ENCODE measurements at regions not wholly inside any gene's neighbourhood (a gene's known extent, or its start where the extent isn't known, plus 50 kb on each side); places are given as distances from the start of the nearest gene placed in this dataset.
A peak's percentile ranks its signal among the peaks of the same experiment; 100 is the strongest.

GRCh38 chr2:181770150-181770549 is 89.8 kb upstream of the NEUROD1 start:
- no peak for DNase-seq (ENCODE audit: low spot score)

- DNase-seq (ENCODE audit: low spot score) = no peak
Measured at GRCh38 chr2:181771356-181771755, 91.0 kb upstream of the NEUROD1 start.

- DNase-seq (ENCODE audit: low spot score) = no peak
Measured at GRCh38 chr2:181772334-181772733, 92.0 kb upstream of the NEUROD1 start.

GRCh38 chr2:181772777-181773176 is 92.5 kb upstream of the NEUROD1 start:
- no peak for DNase-seq (ENCODE audit: low spot score)

- no peak for DNase-seq (ENCODE audit: low spot score)
Measured at GRCh38 chr2:181774685-181775084, 94.4 kb upstream of the NEUROD1 start.

GRCh38 chr2:181776336-181776735 is 96.0 kb upstream of the NEUROD1 start:
- DNase-seq (ENCODE audit: low spot score) = peak; percentile 25

GRCh38 chr2:181777734-181778133 is 97.4 kb upstream of the NEUROD1 start:
- DNase-seq (ENCODE audit: low spot score) = no peak

- peak; percentile 67 for DNase-seq (ENCODE audit: low spot score)
Measured at GRCh38 chr2:181778621-181779201, 98.4 kb upstream of the NEUROD1 start.

GRCh38 chr2:181779288-181780021 is 99.1 kb upstream of the NEUROD1 start:
- no peak for DNase-seq (ENCODE audit: low spot score)

- DNase-seq (ENCODE audit: low spot score) = peak; percentile 54
Measured at GRCh38 chr2:181780047-181780651, 99.8 kb upstream of the NEUROD1 start.

- DNase-seq (ENCODE audit: low spot score) = no peak
Measured at GRCh38 chr2:181780657-181781056, 100.3 kb upstream of the NEUROD1 start.

GRCh38 chr2:181781078-181781786 is 100.9 kb upstream of the NEUROD1 start:
- DNase-seq (ENCODE audit: low spot score) = no peak

- no peak for DNase-seq (ENCODE audit: low spot score)
Measured at GRCh38 chr2:181782660-181783059, 102.3 kb upstream of the NEUROD1 start.

- no peak for DNase-seq (ENCODE audit: low spot score)
Measured at GRCh38 chr2:181784556-181784955, 104.2 kb upstream of the NEUROD1 start.

GRCh38 chr2:181785691-181786344 is 105.5 kb upstream of the NEUROD1 start:
- peak; percentile 26 for DNase-seq (ENCODE audit: low spot score)

GRCh38 chr2:181786371-181787228 is 104.9 kb upstream of the ITPRID2 start:
- no peak for DNase-seq (ENCODE audit: low spot score)

- peak; percentile 36 for DNase-seq (ENCODE audit: low spot score)
Measured at GRCh38 chr2:181787310-181788048, 104.1 kb upstream of the ITPRID2 start.

GRCh38 chr2:181788897-181789555 is 102.5 kb upstream of the ITPRID2 start:
- no peak for DNase-seq (ENCODE audit: low spot score)

- no peak for DNase-seq (ENCODE audit: low spot score)
Measured at GRCh38 chr2:181789827-181790448, 101.6 kb upstream of the ITPRID2 start.
